Neural progenitor cell (in vitro differentiated cells): ENCODE measurements at regions not wholly inside any gene's neighbourhood (a gene's known extent, or its start where the extent isn't known, plus 50 kb on each side); places are given as distances from the start of the nearest gene placed in this dataset.

Source experiments
- DNase-seq: peaks from one replicate; pipeline ENCODE4 v3.0.0-alpha.2; 2016; ENCODE audit warnings: low spot score
- H2AFZ ChIP-seq: fragments of 200-600 bp; sonication (generic); replicated peaks from 2 replicates; pipeline ENCODE4 v1.6.1; 2016; ENCODE audit warnings: antibody characterized with exemption
- H3F3A ChIP-seq: fragments of 200-600 bp; sonication (generic); 2 replicates; pipeline ENCODE4 v1.6.1; 2016; ENCODE audit warnings: antibody characterized with exemption, low read depth
- H3K27ac ChIP-seq: fragments of 200-600 bp; sonication (generic); 2 replicates; pipeline ENCODE4 v1.5.1; 2016; ENCODE audit warnings: mild to moderate bottlenecking
- H3K27me3 ChIP-seq: fragments of 200-600 bp; sonication (generic); 2 replicates; pipeline ENCODE4 v1.6.1; 2016; ENCODE audit warnings: mild to moderate bottlenecking, moderate library complexity
- H3K36me3 ChIP-seq: fragments of 200-600 bp; sonication (generic); 2 replicates; pipeline ENCODE4 v1.5.1; 2016
- H3K4me1 ChIP-seq: fragments of 200-600 bp; sonication (generic); 2 replicates; pipeline ENCODE4 v1.6.1; 2016; ENCODE audit warnings: mixed run types
- H3K4me2 ChIP-seq: fragments of 200-600 bp; sonication (generic); 2 replicates; pipeline ENCODE4 v1.6.1; 2016
- H3K4me3 ChIP-seq: fragments of 200-600 bp; sonication (generic); 2 replicates; pipeline ENCODE4 v1.5.1; 2016
- H3K79me2 ChIP-seq: fragments of 200-600 bp; sonication (generic); 2 replicates; pipeline ENCODE4 v1.6.1; 2016; ENCODE audit warnings: low read depth
- H3K9ac ChIP-seq: fragments of 200-600 bp; sonication (generic); 2 replicates; pipeline ENCODE4 v1.6.1; 2016
- H3K9me3 ChIP-seq: fragments of 200-600 bp; sonication (generic); 2 replicates; pipeline ENCODE4 v1.5.1; 2016; ENCODE audit warnings: low read depth
- H4K20me1 ChIP-seq: fragments of 200-600 bp; sonication (generic); 2 replicates; pipeline ENCODE4 v1.6.1; 2016; ENCODE audit warnings: low read depth
- H3K27ac Mint-ChIP-seq: 3 replicates; pipeline ENCODE4 v1.8.0; 2021; ENCODE audit warnings: mixed read lengths
- H3K27me3 Mint-ChIP-seq: 2 replicates; pipeline ENCODE4 v1.8.0; 2022; ENCODE audit warnings: low read depth, mild to moderate bottlenecking, inconsistent platforms, moderate library complexity, mixed read lengths; ENCODE audit not compliant: insufficient read depth
- H3K36me3 Mint-ChIP-seq: 3 replicates; pipeline ENCODE4 v1.8.0; 2021; ENCODE audit warnings: mixed read lengths
- H3K4me1 Mint-ChIP-seq: 3 replicates; pipeline ENCODE4 v1.8.0; 2021; ENCODE audit warnings: mixed read lengths
- H3K4me3 Mint-ChIP-seq: 3 replicates; pipeline ENCODE4 v1.8.0; 2021; ENCODE audit warnings: mild to moderate bottlenecking, moderate library complexity, mixed read lengths
- H3K9me3 Mint-ChIP-seq: 3 replicates; pipeline ENCODE4 v1.8.0; 2020; ENCODE audit warnings: mixed read lengths
- EZH2 ChIP-seq: fragments of 200-600 bp; sonication (generic); IDR thresholded peaks from 2 replicates; pipeline ENCODE4 v1.6.1; 2017; ENCODE audit warnings: antibody characterized with exemption, mild to moderate bottlenecking, moderate library complexity
- EZH2phosphoT487 ChIP-seq: fragments of 200-600 bp; sonication (generic); IDR thresholded peaks from 2 replicates; pipeline ENCODE4 v1.6.1; 2017; ENCODE audit warnings: antibody characterized with exemption
- TF ChIP-seq, protein P1 (sequence below): fragments of 200-600 bp; sonication (generic); IDR thresholded peaks from 2 replicates; pipeline ENCODE4 v1.5.1; 2017; ENCODE audit warnings: antibody characterized with exemption, mild to moderate bottlenecking

GRCh38 chr5:129378961-129379360 is 81.1 kb upstream of the ADAMTS19 start:
- H3K27ac ChIP-seq: no peak overlapping the region
- DNase-seq: no peak
- peaks cover 12% of the 10 kb centered on the region for H3K4me1 Mint-ChIP-seq
- no peaks in the 10 kb centered on the region for H3K9me3 Mint-ChIP-seq
- H3K27ac Mint-ChIP-seq: no peak overlapping the region
- H3K4me1 ChIP-seq: peaks cover 3% of the 10 kb centered on the region
- H3K4me3 ChIP-seq: no peak overlapping the region
- H3K79me2 ChIP-seq: no peaks in the 10 kb centered on the region
- peak overlapping the region; percentile 98 for H2AFZ ChIP-seq
- H3K9ac ChIP-seq: no peak overlapping the region
- H4K20me1 ChIP-seq: no peaks in the 10 kb centered on the region
- H3K36me3 ChIP-seq: no peaks in the 10 kb centered on the region
- H3K9me3 ChIP-seq: no peaks in the 10 kb centered on the region
- H3K27me3 Mint-ChIP-seq: no peaks in the 10 kb centered on the region
- no peaks in the 10 kb centered on the region for H3K36me3 Mint-ChIP-seq
- TF ChIP-seq EZH2phosphoT487: no peak
- TF ChIP-seq, protein P1, sequence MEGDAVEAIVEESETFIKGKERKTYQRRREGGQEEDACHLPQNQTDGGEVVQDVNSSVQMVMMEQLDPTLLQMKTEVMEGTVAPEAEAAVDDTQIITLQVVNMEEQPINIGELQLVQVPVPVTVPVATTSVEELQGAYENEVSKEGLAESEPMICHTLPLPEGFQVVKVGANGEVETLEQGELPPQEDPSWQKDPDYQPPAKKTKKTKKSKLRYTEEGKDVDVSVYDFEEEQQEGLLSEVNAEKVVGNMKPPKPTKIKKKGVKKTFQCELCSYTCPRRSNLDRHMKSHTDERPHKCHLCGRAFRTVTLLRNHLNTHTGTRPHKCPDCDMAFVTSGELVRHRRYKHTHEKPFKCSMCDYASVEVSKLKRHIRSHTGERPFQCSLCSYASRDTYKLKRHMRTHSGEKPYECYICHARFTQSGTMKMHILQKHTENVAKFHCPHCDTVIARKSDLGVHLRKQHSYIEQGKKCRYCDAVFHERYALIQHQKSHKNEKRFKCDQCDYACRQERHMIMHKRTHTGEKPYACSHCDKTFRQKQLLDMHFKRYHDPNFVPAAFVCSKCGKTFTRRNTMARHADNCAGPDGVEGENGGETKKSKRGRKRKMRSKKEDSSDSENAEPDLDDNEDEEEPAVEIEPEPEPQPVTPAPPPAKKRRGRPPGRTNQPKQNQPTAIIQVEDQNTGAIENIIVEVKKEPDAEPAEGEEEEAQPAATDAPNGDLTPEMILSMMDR: no peak
- no peak for TF ChIP-seq EZH2
- no peak overlapping the region for H3K4me3 Mint-ChIP-seq
- no peak overlapping the region for H3K4me2 ChIP-seq
- H3K27me3 ChIP-seq: no peaks in the 10 kb centered on the region
- H3F3A ChIP-seq: no peaks in the 10 kb centered on the region

- no peaks in the 10 kb centered on the region for H3K9me3 ChIP-seq
- no peak overlapping the region for H3K9ac ChIP-seq
- Mint-ChIP-seq H3K9me3 (no peaks in the 10 kb centered on the region), H3K27ac (no peak overlapping the region), H3K4me3 (no peak overlapping the region), H3K4me1 (peaks cover 12% of the 10 kb centered on the region), H3K27me3 (no peaks in the 10 kb centered on the region), H3K36me3 (no peaks in the 10 kb centered on the region)
- no peaks in the 10 kb centered on the region for H3F3A ChIP-seq
- H2AFZ ChIP-seq: peak overlapping the region; percentile 98
- H3K4me2 ChIP-seq: no peak overlapping the region
- no peaks in the 10 kb centered on the region for H3K79me2 ChIP-seq
- H4K20me1 ChIP-seq: no peaks in the 10 kb centered on the region
- TF ChIP-seq EZH2 (no peak), EZH2phosphoT487 (no peak)
- TF ChIP-seq, protein P1: no peak
- H3K27ac ChIP-seq: no peak overlapping the region
- no peak for DNase-seq
- peaks cover 3% of the 10 kb centered on the region for H3K4me1 ChIP-seq
- H3K4me3 ChIP-seq: no peak overlapping the region
- no peaks in the 10 kb centered on the region for H3K36me3 ChIP-seq
- H3K27me3 ChIP-seq: no peaks in the 10 kb centered on the region
Measured at GRCh38 chr5:129379406-129379805, 80.7 kb upstream of the ADAMTS19 start.

GRCh38 chr5:129382921-129383672 is 77.0 kb upstream of the ADAMTS19 start:
- no peaks in the 10 kb centered on the region for H3K27me3 Mint-ChIP-seq
- no peak overlapping the region for H3K9ac ChIP-seq
- H3K27ac Mint-ChIP-seq: no peak overlapping the region
- no peak overlapping the region for H3K4me3 ChIP-seq
- H3K9me3 Mint-ChIP-seq: no peaks in the 10 kb centered on the region
- no peak overlapping the region for H2AFZ ChIP-seq
- no peaks in the 10 kb centered on the region for H3F3A ChIP-seq
- H3K4me2 ChIP-seq: no peak overlapping the region
- no peak for DNase-seq
- no peaks in the 10 kb centered on the region for H3K79me2 ChIP-seq
- peaks cover 7% of the 10 kb centered on the region for H3K4me1 Mint-ChIP-seq
- no peaks in the 10 kb centered on the region for H3K36me3 ChIP-seq
- H3K4me3 Mint-ChIP-seq: no peak overlapping the region
- no peaks in the 10 kb centered on the region for H3K9me3 ChIP-seq
- TF ChIP-seq, protein P1: no peak
- no peak for TF ChIP-seq EZH2phosphoT487
- TF ChIP-seq EZH2: no peak
- H4K20me1 ChIP-seq: no peaks in the 10 kb centered on the region
- no peak overlapping the region for H3K27ac ChIP-seq
- H3K27me3 ChIP-seq: no peaks in the 10 kb centered on the region
- H3K4me1 ChIP-seq: no peaks in the 10 kb centered on the region
- no peaks in the 10 kb centered on the region for H3K36me3 Mint-ChIP-seq
